ENCODE measurements at regions not wholly inside any gene's neighbourhood (a gene's known extent, or its start where the extent isn't known, plus 50 kb on each side); places are given as distances from the start of the nearest gene placed in this dataset.

DNA sequence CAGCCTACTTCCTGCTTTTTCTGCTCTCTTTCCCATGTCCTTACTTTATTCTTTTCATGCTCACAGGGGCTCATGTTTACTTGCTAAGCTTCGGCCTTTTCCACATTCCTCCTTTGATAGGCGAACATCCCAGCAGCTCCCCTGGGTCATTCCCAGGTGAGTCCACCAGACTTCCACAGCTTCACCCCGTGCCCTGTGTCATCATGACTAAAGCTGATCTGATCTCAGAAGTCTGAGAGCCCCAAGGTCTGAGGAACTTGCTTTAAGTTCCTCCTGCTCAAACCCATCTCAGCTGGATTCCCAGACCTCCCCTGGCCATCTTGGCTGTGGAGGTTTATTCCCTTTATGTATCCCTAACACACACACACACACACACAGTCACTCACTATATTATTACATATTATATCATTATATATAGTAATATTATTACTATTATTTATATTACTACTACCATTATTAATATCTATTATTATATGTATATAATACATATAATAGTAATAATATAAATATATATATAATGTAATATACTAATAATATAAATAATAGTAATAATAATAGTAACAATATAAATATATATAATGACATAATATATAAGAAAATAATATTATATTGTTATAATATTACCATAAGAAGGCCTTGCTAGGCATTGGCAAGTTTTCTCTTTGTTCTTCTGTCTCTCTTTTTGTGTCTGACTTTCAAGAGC is 295.9 kb downstream of the PTEN start:
- TF ChIP-seq, protein P1, sequence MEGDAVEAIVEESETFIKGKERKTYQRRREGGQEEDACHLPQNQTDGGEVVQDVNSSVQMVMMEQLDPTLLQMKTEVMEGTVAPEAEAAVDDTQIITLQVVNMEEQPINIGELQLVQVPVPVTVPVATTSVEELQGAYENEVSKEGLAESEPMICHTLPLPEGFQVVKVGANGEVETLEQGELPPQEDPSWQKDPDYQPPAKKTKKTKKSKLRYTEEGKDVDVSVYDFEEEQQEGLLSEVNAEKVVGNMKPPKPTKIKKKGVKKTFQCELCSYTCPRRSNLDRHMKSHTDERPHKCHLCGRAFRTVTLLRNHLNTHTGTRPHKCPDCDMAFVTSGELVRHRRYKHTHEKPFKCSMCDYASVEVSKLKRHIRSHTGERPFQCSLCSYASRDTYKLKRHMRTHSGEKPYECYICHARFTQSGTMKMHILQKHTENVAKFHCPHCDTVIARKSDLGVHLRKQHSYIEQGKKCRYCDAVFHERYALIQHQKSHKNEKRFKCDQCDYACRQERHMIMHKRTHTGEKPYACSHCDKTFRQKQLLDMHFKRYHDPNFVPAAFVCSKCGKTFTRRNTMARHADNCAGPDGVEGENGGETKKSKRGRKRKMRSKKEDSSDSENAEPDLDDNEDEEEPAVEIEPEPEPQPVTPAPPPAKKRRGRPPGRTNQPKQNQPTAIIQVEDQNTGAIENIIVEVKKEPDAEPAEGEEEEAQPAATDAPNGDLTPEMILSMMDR (IDR thresholded peaks at IDR 0.05): no peak
- TF ChIP-seq CREB1 (CRISPR knock-in tag; IDR thresholded peaks at IDR 0.05) (no peak), MAX (CRISPR knock-in tag; IDR thresholded peaks at IDR 0.05) (no peak), ZNF263 (CRISPR knock-in tag; IDR thresholded peaks at IDR 0.05; ENCODE audit: low read depth) (no peak), TEAD1 (CRISPR knock-in tag; IDR thresholded peaks at IDR 0.05) (no peak), ZNF317 (CRISPR knock-in tag; IDR thresholded peaks at IDR 0.05; ENCODE audit: borderline replicate concordance, low read depth) (no peak), JUN (CRISPR knock-in tag; IDR thresholded peaks at IDR 0.05) (no peak), E2F1 (CRISPR knock-in tag; IDR thresholded peaks at IDR 0.05) (no peak), NFYB (CRISPR knock-in tag; conservative IDR thresholded peaks at IDR 0.05; ENCODE audit: low read depth) (no peak)
